GM23338 (cell line): ENCODE measurements at regions not wholly inside any gene's neighbourhood (a gene's known extent, or its start where the extent isn't known, plus 50 kb on each side); places are given as distances from the start of the nearest gene placed in this dataset.

Experiments
- ATAC-seq: fragments of 200-7000 bp; cut with Tn5 transposase; 3 replicates; pipeline ENCODE4 v1.9.1; 2020
- DNase-seq: peaks from one replicate; pipeline ENCODE4 v3.0.0-alpha.2; 2015; ENCODE audit warnings: low spot score
- H2AFZ ChIP-seq: fragments of 200-600 bp; sonication (generic); 2 replicates; pipeline ENCODE4 v1.8.0; 2016; ENCODE audit warnings: antibody characterized with exemption, mild to moderate bottlenecking, moderate library complexity
- H3F3A ChIP-seq: fragments of 200-600 bp; sonication (generic); replicated peaks from 2 replicates; pipeline ENCODE4 v1.8.0; 2017; ENCODE audit warnings: antibody characterized with exemption, mixed run types, low read depth
- H3K27ac ChIP-seq: fragments of 200-600 bp; sonication (generic); 2 replicates; pipeline ENCODE4 v1.6.1; 2016; ENCODE audit warnings: low read depth
- H3K27me3 ChIP-seq: fragments of 200-600 bp; sonication (generic); 2 replicates; pipeline ENCODE4 v1.8.0; 2016; ENCODE audit warnings: mild to moderate bottlenecking, mixed run types, moderate library complexity; ENCODE audit not compliant: insufficient read depth
- H3K36me3 ChIP-seq: fragments of 200-600 bp; sonication (generic); 2 replicates; pipeline ENCODE4 v1.8.0; 2016; ENCODE audit warnings: mild to moderate bottlenecking; ENCODE audit not compliant: insufficient read depth
- H3K4me1 ChIP-seq: fragments of 200-600 bp; sonication (generic); 2 replicates; pipeline ENCODE4 v1.8.0; 2016; ENCODE audit warnings: mild to moderate bottlenecking, moderate library complexity; ENCODE audit not compliant: insufficient read depth
- H3K4me2 ChIP-seq: fragments of 200-600 bp; sonication (generic); 2 replicates; pipeline ENCODE4 v1.7.1; 2017; ENCODE audit warnings: mixed run types
- H3K4me3 ChIP-seq: fragments of 200-600 bp; sonication (generic); 2 replicates; pipeline ENCODE4 v1.6.1; 2016; ENCODE audit warnings: mixed run types
- H3K79me2 ChIP-seq: fragments of 200-600 bp; sonication (generic); replicated peaks from 2 replicates; pipeline ENCODE4 v1.8.0; 2017; ENCODE audit warnings: mild to moderate bottlenecking; ENCODE audit not compliant: insufficient read depth
- H3K9me2 ChIP-seq: fragments of 200-600 bp; sonication (generic); 2 replicates; pipeline ENCODE4 v1.8.0; 2017; ENCODE audit not compliant: insufficient read depth
- H4K20me1 ChIP-seq: fragments of 200-600 bp; sonication (generic); replicated peaks from 2 replicates; pipeline ENCODE4 v1.8.0; 2017; ENCODE audit warnings: mild to moderate bottlenecking; ENCODE audit not compliant: insufficient read depth
- H3K27ac Mint-ChIP-seq: 2 replicates; pipeline ENCODE4 v1.8.0; 2020; ENCODE audit warnings: inconsistent platforms, mild to moderate bottlenecking, moderate library complexity, mixed read lengths
- H3K27me3 Mint-ChIP-seq: 3 replicates; pipeline ENCODE4 v1.8.0; 2022; ENCODE audit warnings: low read depth, mild to moderate bottlenecking, moderate library complexity, mixed read lengths, inconsistent platforms; ENCODE audit not compliant: insufficient read depth, poor library complexity
- H3K36me3 Mint-ChIP-seq: 3 replicates; pipeline ENCODE4 v1.8.0; 2021; ENCODE audit warnings: low read depth, mild to moderate bottlenecking, inconsistent platforms, moderate library complexity, mixed read lengths
- H3K4me1 Mint-ChIP-seq: 3 replicates; pipeline ENCODE4 v1.8.0; 2020; ENCODE audit warnings: mild to moderate bottlenecking, inconsistent platforms, mixed read lengths
- H3K4me3 Mint-ChIP-seq: 3 replicates; pipeline ENCODE4 v1.8.0; 2021; ENCODE audit warnings: moderate library complexity, mild to moderate bottlenecking, inconsistent platforms, mixed read lengths
- H3K9me3 Mint-ChIP-seq: 3 replicates; pipeline ENCODE4 v1.8.0; 2020; ENCODE audit warnings: moderate library complexity, mild to moderate bottlenecking, inconsistent platforms, mixed read lengths
- CREB1 ChIP-seq: fragments of 250-450 bp; sonication (Bioruptor Pico); IDR thresholded peaks from 2 replicates; pipeline ENCODE4 v1.5.0; 2020; ENCODE audit warnings: low read depth, mild to moderate bottlenecking, moderate library complexity
- CTCF ChIP-seq, 2 experiments: fragments of 200-600 bp in 1 of 2; sonication (generic) in 1 of 2; conservative IDR thresholded peaks; 2 replicates each; pipeline versions ENCODE4 v1.5.1 to v1.6.1; 2016 to 2017; ENCODE audit warnings: antibody characterized with exemption in 2 of 2, low read depth in 2 of 2, mild to moderate bottlenecking in 2 of 2, moderate library complexity in 1 of 2
- ETS1 ChIP-seq: IDR thresholded peaks from 2 replicates; pipeline ENCODE4 v1.6.1; 2016; ENCODE audit warnings: antibody characterized with exemption
- EZH2 ChIP-seq: fragments of 200-600 bp; sonication (generic); IDR thresholded peaks from one replicate; pipeline ENCODE4 v1.8.0; 2017; ENCODE audit warnings: antibody characterized with exemption, mild to moderate bottlenecking, low read depth; ENCODE audit not compliant: unreplicated experiment
- EZH2phosphoT487 ChIP-seq: fragments of 200-600 bp; sonication (generic); IDR thresholded peaks from one replicate; pipeline ENCODE4 v1.8.1; 2018; ENCODE audit warnings: antibody characterized with exemption; ENCODE audit not compliant: unreplicated experiment
- JUNB ChIP-seq: IDR thresholded peaks from one replicate; pipeline ENCODE4 v1.6.1; 2016; ENCODE audit warnings: antibody characterized with exemption; ENCODE audit not compliant: unreplicated experiment
- NANOG ChIP-seq: IDR thresholded peaks from 2 replicates; pipeline ENCODE4 v1.6.1; 2016; ENCODE audit warnings: antibody characterized with exemption, borderline replicate concordance
- POLR2AphosphoS5 ChIP-seq: IDR thresholded peaks from 2 replicates; pipeline ENCODE4 v1.6.1; 2016; ENCODE audit warnings: antibody characterized with exemption, low read depth
- REST ChIP-seq: IDR thresholded peaks from one replicate; pipeline ENCODE4 v1.6.1; 2018; ENCODE audit warnings: antibody characterized with exemption; ENCODE audit not compliant: unreplicated experiment
- STAT1 ChIP-seq: IDR thresholded peaks from one replicate; pipeline ENCODE4 v1.6.1; 2016; ENCODE audit warnings: antibody characterized with exemption; ENCODE audit not compliant: unreplicated experiment
- ZNF114 ChIP-seq: fragments of 250-450 bp; sonication (Bioruptor Pico); IDR thresholded peaks from 2 replicates; pipeline ENCODE4 v1.5.0; 2020; ENCODE audit warnings: mild to moderate bottlenecking, moderate library complexity
- ZNF331 ChIP-seq: fragments of 250-450 bp; sonication (Bioruptor Pico); IDR thresholded peaks from 2 replicates; pipeline ENCODE4 v1.5.0; 2020; ENCODE audit warnings: low read depth, mild to moderate bottlenecking, moderate library complexity
- ZNF462 ChIP-seq: fragments of 250-450 bp; sonication (Bioruptor Pico); IDR thresholded peaks from 2 replicates; pipeline ENCODE4 v1.5.0; 2020; ENCODE audit warnings: mild to moderate bottlenecking, moderate library complexity

GRCh38 chr12:124078800-124079199 lies 105.8 kb downstream of the ZNF664 start:
- ATAC-seq (no peak), DNase-seq (no peak)
- no peaks in the 10 kb centered on the region for H3K9me3 Mint-ChIP-seq
- H3K4me1 ChIP-seq, result peaks cover 3% of the 10 kb centered on the region; the same call in 1 of the 2 replicates
- H3K4me3 Mint-ChIP-seq, result no peak overlapping the region
- H3K27me3 Mint-ChIP-seq, result peaks cover 7% of the 10 kb centered on the region
- H3K9me2 ChIP-seq, result no peaks in the 10 kb centered on the region
- H3K27ac Mint-ChIP-seq, result no peak overlapping the region
- no peaks in the 10 kb centered on the region for H4K20me1 ChIP-seq
- no peak for TF ChIP-seq REST
- TF ChIP-seq CREB1 (CRISPR knock-in tag), result no peak
- no peak for TF ChIP-seq EZH2
- no peak for TF ChIP-seq JUNB
- TF ChIP-seq ETS1, result no peak
- no peak for TF ChIP-seq ZNF462
- TF ChIP-seq ZNF331 (CRISPR knock-in tag), result no peak
- no peak for TF ChIP-seq EZH2phosphoT487
- TF ChIP-seq NANOG, result no peak
- TF ChIP-seq ZNF114 (CRISPR knock-in tag), result no peak
- no peak for TF ChIP-seq STAT1
- no peak for TF ChIP-seq CTCF (conservative IDR thresholded peaks at IDR 0.05; ENCODE audit: low read depth in 2 of 2)
- TF ChIP-seq POLR2AphosphoS5, result no peak
- no peaks in the 10 kb centered on the region for H3K27me3 ChIP-seq
- no peaks in the 10 kb centered on the region for H3F3A ChIP-seq
- no peaks in the 10 kb centered on the region for H3K36me3 Mint-ChIP-seq
- H3K27ac ChIP-seq, result no peak overlapping the region
- no peaks in the 10 kb centered on the region; the same call in 1 of the 2 replicates for H3K36me3 ChIP-seq
- H3K79me2 ChIP-seq, result no peaks in the 10 kb centered on the region
- H2AFZ ChIP-seq, result no peak overlapping the region
- no peak overlapping the region for H3K4me2 ChIP-seq
- H3K4me3 ChIP-seq, result no peak overlapping the region
- H3K4me1 Mint-ChIP-seq, result peaks cover 11% of the 10 kb centered on the region
